ENCODE measurements at regions not wholly inside any gene's neighbourhood (a gene's known extent, or its start where the extent isn't known, plus 50 kb on each side); places are given as distances from the start of the nearest gene placed in this dataset.

DNA sequence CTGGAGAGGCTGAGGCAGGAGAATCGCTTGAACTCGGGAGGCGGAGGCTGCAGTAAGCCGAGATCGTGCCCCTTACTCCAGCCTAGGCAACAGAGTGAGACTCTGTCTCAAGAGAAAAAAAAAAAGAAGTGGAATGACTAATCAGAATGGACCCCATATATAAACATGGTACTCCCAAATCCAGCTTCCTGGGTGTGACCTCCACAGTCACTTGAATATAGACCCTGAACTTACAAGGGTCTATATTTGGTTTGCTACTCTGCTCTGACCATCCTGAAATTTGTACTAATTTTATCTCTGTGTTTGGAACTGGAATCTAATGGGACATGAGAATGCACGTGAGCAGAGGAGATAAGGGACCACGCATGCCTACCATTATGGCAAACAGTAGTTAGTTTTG is 275.0 kb downstream of the TNS1 start:
- Histone ChIP-seq H3K4me1 (ENCODE audit: control insufficient read depth in 1 of 2, extremely low read depth in 1 of 2, insufficient read depth in 2 of 2, low read length in 2 of 2) (no peaks in the 10 kb centered on the region), H3K36me3 (ENCODE audit: control insufficient read depth in 2 of 2, extremely low read depth in 1 of 2, insufficient read depth in 1 of 2, low read length in 1 of 2) (no peaks in the 10 kb centered on the region), H3K27me3 (replicated peaks in 1 of 2; ENCODE audit: control insufficient read depth in 2 of 2, extremely low read depth in 1 of 2, insufficient read depth in 2 of 2, low read length in 1 of 2) (peaks cover 0 to 3% of the 10 kb centered on the region in 2 experiments), H3K4me3 (ENCODE audit: control insufficient read depth in 1 of 2, extremely low read depth in 1 of 2, low read length in 1 of 2) (no peak overlapping the region), H3K27ac (ENCODE audit: low read length) (no peak overlapping the region), H3K9me3 (no peaks in the 10 kb centered on the region)
- 100% methylated on average over 1 of the region's 7 CpGs for WGBS (ENCODE audit: insufficient coverage)
- Mint-ChIP-seq H3K4me1 (no peaks in the 10 kb centered on the region), H3K27ac (no peak overlapping the region), H3K4me3 (no peak overlapping the region), H3K9me3 (no peaks in the 10 kb centered on the region), H3K27me3 (no peaks in the 10 kb centered on the region), H3K36me3 (no peaks in the 10 kb centered on the region)
- DNase-seq (no peak), ATAC-seq (replicated peaks in 1 of 4) (no peak)
- POLR2A ChIA-PET = no interaction called here
- CTCF ChIA-PET = interaction anchor here in 1 of 2 donors (1.3 kb wide), 1 partner anchor 15 kb away, joined by 3 read pairs; no protein-coding TSS in a partner anchor

DNA sequence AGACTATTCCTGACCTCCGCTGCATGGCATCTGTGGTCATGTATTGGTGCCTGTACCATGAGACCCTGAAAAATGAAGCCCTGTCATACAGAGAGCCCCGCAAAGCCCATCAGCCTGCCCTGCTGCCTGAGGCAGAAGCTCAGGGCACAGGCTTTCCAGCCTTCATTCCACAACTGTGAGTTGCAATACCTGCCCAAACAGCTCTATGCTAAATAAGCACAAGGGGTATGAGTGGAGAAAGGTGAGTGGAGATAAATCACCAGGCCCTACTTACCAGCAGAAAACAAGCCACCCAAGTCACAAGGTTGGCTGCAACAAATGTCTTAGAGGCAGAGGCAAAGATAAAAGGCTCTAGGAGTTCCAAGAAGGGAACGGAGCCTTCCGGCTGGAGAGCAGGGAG is 277.4 kb downstream of the TNS1 start:
- ChIA-PET POLR2A (no interaction called here), CTCF (no interaction called here)
- 96% methylated on average over 3 of the region's 4 CpGs for WGBS (ENCODE audit: insufficient coverage)
- no peaks in the 10 kb centered on the region for H3K36me3 Mint-ChIP-seq
- no peaks in the 10 kb centered on the region for H3K27me3 Mint-ChIP-seq
- H3K27ac ChIP-seq (ENCODE audit: low read length) = no peak overlapping the region
- H3K9me3 Mint-ChIP-seq = no peaks in the 10 kb centered on the region
- no peaks in the 10 kb centered on the region for H3K36me3 ChIP-seq (ENCODE audit: control insufficient read depth in 2 of 2, extremely low read depth in 1 of 2, insufficient read depth in 1 of 2, low read length in 1 of 2)
- no peak for ATAC-seq (replicated peaks in 1 of 4)
- H3K27me3 ChIP-seq (replicated peaks in 1 of 2; ENCODE audit: control insufficient read depth in 2 of 2, extremely low read depth in 1 of 2, insufficient read depth in 2 of 2, low read length in 1 of 2) = no peaks in the 10 kb centered on the region
- no peaks in the 10 kb centered on the region for H3K4me1 ChIP-seq (ENCODE audit: control insufficient read depth in 1 of 2, extremely low read depth in 1 of 2, insufficient read depth in 2 of 2, low read length in 2 of 2)
- H3K9me3 ChIP-seq = no peaks in the 10 kb centered on the region
- H3K4me3 ChIP-seq (ENCODE audit: control insufficient read depth in 1 of 2, extremely low read depth in 1 of 2, low read length in 1 of 2) = no peak overlapping the region
- DNase-seq = no peak
- no peaks in the 10 kb centered on the region for H3K4me1 Mint-ChIP-seq
- no peak overlapping the region for H3K4me3 Mint-ChIP-seq
- no peak overlapping the region for H3K27ac Mint-ChIP-seq

- Histone ChIP-seq H3K4me1 (ENCODE audit: control insufficient read depth in 1 of 2, extremely low read depth in 1 of 2, insufficient read depth in 2 of 2, low read length in 2 of 2) (no peaks in the 10 kb centered on the region), H3K27ac (ENCODE audit: low read length) (no peak overlapping the region), H3K36me3 (ENCODE audit: control insufficient read depth in 2 of 2, extremely low read depth in 1 of 2, insufficient read depth in 1 of 2, low read length in 1 of 2) (no peaks in the 10 kb centered on the region), H3K4me3 (ENCODE audit: control insufficient read depth in 1 of 2, extremely low read depth in 1 of 2, low read length in 1 of 2) (no peak overlapping the region), H3K9me3 (no peaks in the 10 kb centered on the region), H3K27me3 (replicated peaks in 1 of 2; ENCODE audit: control insufficient read depth in 2 of 2, extremely low read depth in 1 of 2, insufficient read depth in 2 of 2, low read length in 1 of 2) (no peaks in the 10 kb centered on the region)
- ChIA-PET POLR2A (no interaction called here), CTCF (interaction anchor here in 1 of 2 donors (0.8 kb wide), 1 partner anchor 1042 kb away, joined by 3 read pairs; no protein-coding TSS in a partner anchor)
- Mint-ChIP-seq H3K27me3 (no peaks in the 10 kb centered on the region), H3K27ac (no peak overlapping the region), H3K4me1 (no peaks in the 10 kb centered on the region), H3K36me3 (no peaks in the 10 kb centered on the region), H3K4me3 (no peak overlapping the region), H3K9me3 (no peaks in the 10 kb centered on the region)
- ATAC-seq (replicated peaks in 1 of 4) (no peak), DNase-seq (no peak)
These were observed 278.3 kb downstream of the TNS1 start for GRCh38 chr2:217724471-217724870.

DNA sequence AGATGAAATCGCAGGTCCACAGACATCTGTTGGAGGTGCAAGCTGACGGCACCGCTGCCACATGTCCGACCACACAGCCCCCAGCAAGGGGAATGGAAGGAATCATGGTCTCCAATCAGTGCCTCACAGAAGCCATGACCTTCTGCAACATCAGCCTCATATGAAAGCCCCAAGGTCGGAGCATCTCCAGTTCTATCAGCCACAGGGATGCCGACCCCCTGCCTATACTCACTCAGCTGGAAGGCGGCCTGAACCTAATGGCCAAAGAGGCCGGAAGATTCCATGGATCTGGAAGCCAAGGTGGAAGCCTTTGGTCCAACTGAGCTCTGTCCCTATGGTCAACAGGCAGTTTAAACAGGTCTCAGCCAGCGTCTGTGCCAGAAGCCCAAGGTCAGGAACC is 278.8 kb downstream of the TNS1 start:
- H3K27me3 Mint-ChIP-seq = no peaks in the 10 kb centered on the region
- CTCF ChIA-PET = interaction anchor here in 1 of 2 donors (0.8 to 1.6 kb wide), 3 partner anchors 11 to 1042 kb away, joined by 3 to 5 read pairs (median 3); no protein-coding TSS in a partner anchor
- Histone ChIP-seq H3K4me3 (ENCODE audit: control insufficient read depth in 1 of 2, extremely low read depth in 1 of 2, low read length in 1 of 2) (no peak overlapping the region), H3K36me3 (ENCODE audit: control insufficient read depth in 2 of 2, extremely low read depth in 1 of 2, insufficient read depth in 1 of 2, low read length in 1 of 2) (no peaks in the 10 kb centered on the region), H3K27me3 (replicated peaks in 1 of 2; ENCODE audit: control insufficient read depth in 2 of 2, extremely low read depth in 1 of 2, insufficient read depth in 2 of 2, low read length in 1 of 2) (no peaks in the 10 kb centered on the region), H3K27ac (ENCODE audit: low read length) (no peak overlapping the region), H3K4me1 (ENCODE audit: control insufficient read depth in 1 of 2, extremely low read depth in 1 of 2, insufficient read depth in 2 of 2, low read length in 2 of 2) (no peaks in the 10 kb centered on the region), H3K9me3 (no peaks in the 10 kb centered on the region)
- H3K9me3 Mint-ChIP-seq = no peaks in the 10 kb centered on the region
- WGBS (ENCODE audit: insufficient coverage) = 94% methylated on average over 7 of the region's 9 CpGs
- POLR2A ChIA-PET = no interaction called here
- H3K36me3 Mint-ChIP-seq = no peaks in the 10 kb centered on the region
- DNase-seq (no peak), ATAC-seq (replicated peaks in 1 of 4) (no peak)
- H3K4me1 Mint-ChIP-seq = no peaks in the 10 kb centered on the region
- H3K27ac Mint-ChIP-seq = no peak overlapping the region
- no peak overlapping the region for H3K4me3 Mint-ChIP-seq

- H3K27me3 Mint-ChIP-seq = peaks cover 0 to 2% of the 10 kb centered on the region in 2 donors
- no peaks in the 10 kb centered on the region for H3K4me1 Mint-ChIP-seq
- no peak for ATAC-seq (replicated peaks in 1 of 4)
- Histone ChIP-seq H3K27me3 (replicated peaks in 1 of 2; ENCODE audit: control insufficient read depth in 2 of 2, extremely low read depth in 1 of 2, insufficient read depth in 2 of 2, low read length in 1 of 2) (no peaks in the 10 kb centered on the region), H3K27ac (ENCODE audit: low read length) (no peak overlapping the region), H3K4me3 (ENCODE audit: control insufficient read depth in 1 of 2, extremely low read depth in 1 of 2, low read length in 1 of 2) (no peak overlapping the region), H3K36me3 (ENCODE audit: control insufficient read depth in 2 of 2, extremely low read depth in 1 of 2, insufficient read depth in 1 of 2, low read length in 1 of 2) (no peaks in the 10 kb centered on the region), H3K9me3 (no peaks in the 10 kb centered on the region), H3K4me1 (ENCODE audit: control insufficient read depth in 1 of 2, extremely low read depth in 1 of 2, insufficient read depth in 2 of 2, low read length in 2 of 2) (no peaks in the 10 kb centered on the region)
- H3K27ac Mint-ChIP-seq = no peak overlapping the region
- no peak overlapping the region for H3K4me3 Mint-ChIP-seq
- H3K36me3 Mint-ChIP-seq = no peaks in the 10 kb centered on the region
- no peaks in the 10 kb centered on the region for H3K9me3 Mint-ChIP-seq
- no peak for DNase-seq
- 93% methylated on average over 3 of the region's 9 CpGs for WGBS (ENCODE audit: insufficient coverage)
- POLR2A ChIA-PET = no interaction called here
- CTCF ChIA-PET = interaction anchor here (0.5 to 1.6 kb wide), 4 partner anchors 10 to 279 kb away, joined by 3 to 5 read pairs (median 3); no protein-coding TSS in a partner anchor
These were observed 279.8 kb downstream of the TNS1 start for GRCh38 chr2:217722883-217723472.

DNA sequence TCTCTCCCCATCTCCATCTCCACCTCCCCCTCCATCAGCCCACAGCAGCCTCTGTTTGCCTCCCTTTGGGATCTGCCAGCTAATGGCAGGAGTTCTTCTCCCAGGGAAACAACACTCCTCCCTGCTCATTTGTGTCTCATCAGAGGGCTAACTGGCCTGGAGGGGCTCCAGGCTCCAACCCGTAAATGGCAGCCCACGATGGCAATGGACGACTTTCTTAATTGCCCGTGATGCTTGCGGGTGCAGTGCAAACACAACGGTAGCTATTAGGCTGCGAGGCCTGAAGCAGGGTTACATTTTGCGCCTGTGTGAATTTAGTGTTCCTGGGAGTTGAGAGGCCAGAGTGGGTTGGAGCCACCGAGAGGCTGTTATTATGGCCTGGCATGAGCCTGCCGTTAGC is 285.1 kb downstream of the TNS1 start:
- POLR2A ChIA-PET = no interaction called here
- Mint-ChIP-seq H3K4me1 (peaks cover 3 to 10% (median 10%) of the 10 kb centered on the region in 3 donors), H3K9me3 (no peaks in the 10 kb centered on the region), H3K27ac (no peak overlapping the region), H3K4me3 (no peak overlapping the region), H3K36me3 (no peaks in the 10 kb centered on the region), H3K27me3 (peaks cover 0 to 15% of the 10 kb centered on the region in 2 donors)
- no peak for ATAC-seq (replicated peaks in 1 of 4)
- peaks cover 7 to 9% of the 10 kb centered on the region in 2 experiments for H3K4me1 ChIP-seq (ENCODE audit: control insufficient read depth in 1 of 2, extremely low read depth in 1 of 2, insufficient read depth in 2 of 2, low read length in 2 of 2)
- no peak overlapping the region for H3K4me3 ChIP-seq (ENCODE audit: control insufficient read depth in 1 of 2, extremely low read depth in 1 of 2, low read length in 1 of 2)
- CTCF ChIA-PET = no interaction called here
- no peaks in the 10 kb centered on the region for H3K9me3 ChIP-seq
- 92% methylated on average over 9 of the region's 10 CpGs for WGBS (ENCODE audit: insufficient coverage)
- no peaks in the 10 kb centered on the region for H3K36me3 ChIP-seq (ENCODE audit: control insufficient read depth in 2 of 2, extremely low read depth in 1 of 2, insufficient read depth in 1 of 2, low read length in 1 of 2)
- peaks cover 0 to 16% of the 10 kb centered on the region in 2 experiments for H3K27me3 ChIP-seq (replicated peaks in 1 of 2; ENCODE audit: control insufficient read depth in 2 of 2, extremely low read depth in 1 of 2, insufficient read depth in 2 of 2, low read length in 1 of 2)
- no peak for DNase-seq
- H3K27ac ChIP-seq (ENCODE audit: low read length) = no peak overlapping the region
